MM.1S (cell line): ENCODE measurements at regions not wholly inside any gene's neighbourhood (a gene's known extent, or its start where the extent isn't known, plus 50 kb on each side); places are given as distances from the start of the nearest gene placed in this dataset.

ENCODE experiments used
- DNase-seq: peaks from one replicate; pipeline ENCODE4 v3.0.0-alpha.2; 2015
- H2AFZ ChIP-seq: fragments of 300-600 bp; sonication (generic); 2 replicates; pipeline ENCODE4 v1.6.0; 2016; ENCODE audit warnings: antibody characterized with exemption, low read length
- H3F3A ChIP-seq: fragments of 300-600 bp; sonication (generic); 2 replicates; pipeline ENCODE4 v1.6.1; 2016; ENCODE audit warnings: mild to moderate bottlenecking, antibody characterized with exemption, low read length, moderate library complexity, mixed read lengths; ENCODE audit not compliant: insufficient read depth
- H3K27ac ChIP-seq: fragments of 300-600 bp; sonication (generic); 2 replicates; pipeline ENCODE4 v1.5.1; 2016; ENCODE audit warnings: mild to moderate bottlenecking, low read length
- H3K27me3 ChIP-seq: fragments of 300-600 bp; sonication (generic); replicated peaks from 2 replicates; pipeline ENCODE4 v1.6.0; 2016; ENCODE audit warnings: low read length; ENCODE audit not compliant: insufficient read depth
- H3K36me3 ChIP-seq: fragments of 300-600 bp; sonication (generic); replicated peaks from 2 replicates; pipeline ENCODE4 v1.6.1; 2016; ENCODE audit warnings: mild to moderate bottlenecking, low read length, mixed read lengths; ENCODE audit not compliant: insufficient read depth
- H3K4me1 ChIP-seq: fragments of 300-600 bp; sonication (generic); 2 replicates; pipeline ENCODE4 v1.6.1; 2016; ENCODE audit warnings: low read length, mixed read lengths
- H3K4me2 ChIP-seq: fragments of 300-600 bp; sonication (generic); 2 replicates; pipeline ENCODE4 v1.6.0; 2016; ENCODE audit warnings: low read depth, low read length
- H3K4me3 ChIP-seq: fragments of 300-600 bp; sonication (generic); 2 replicates; pipeline ENCODE4 v1.5.1; 2016; ENCODE audit warnings: low read length, mixed read lengths
- H3K79me2 ChIP-seq: fragments of 300-600 bp; sonication (generic); 2 replicates; pipeline ENCODE4 v1.6.1; 2016; ENCODE audit warnings: mixed run types, low read length, mixed read lengths
- H3K9ac ChIP-seq: fragments of 300-600 bp; sonication (generic); 2 replicates; pipeline ENCODE4 v1.6.1; 2016; ENCODE audit warnings: low read length, mixed read lengths
- H3K9me2 ChIP-seq: fragments of 300-600 bp; sonication (generic); replicated peaks from 2 replicates; pipeline ENCODE4 v1.6.1; 2016; ENCODE audit warnings: mild to moderate bottlenecking, low read length, mixed read lengths; ENCODE audit not compliant: insufficient read depth
- H3K9me3 ChIP-seq: fragments of 300-600 bp; sonication (generic); replicated peaks from 2 replicates; pipeline ENCODE4 v1.6.1; 2016; ENCODE audit warnings: mild to moderate bottlenecking, low read length, mixed read lengths; ENCODE audit not compliant: insufficient read depth
- H4K20me1 ChIP-seq: fragments of 300-600 bp; sonication (generic); 2 replicates; pipeline ENCODE4 v1.6.1; 2016; ENCODE audit warnings: mild to moderate bottlenecking, low read length, moderate library complexity, mixed read lengths; ENCODE audit not compliant: insufficient read depth
- EZH2 ChIP-seq: fragments of 300-600 bp; sonication (generic); optimal IDR thresholded peaks from 2 replicates; pipeline ENCODE3; 2017; ENCODE audit warnings: low read depth, mild to moderate bottlenecking, antibody characterized with exemption, low read length, mixed read lengths
- EZH2phosphoT487 ChIP-seq: fragments of 300-600 bp; sonication (generic); IDR thresholded peaks from 2 replicates; pipeline ENCODE4 v1.6.1; 2018; ENCODE audit warnings: antibody characterized with exemption, low read length
- TF ChIP-seq, protein P1 (sequence below): fragments of 300-600 bp; sonication (generic); IDR thresholded peaks from 2 replicates; pipeline ENCODE4 v1.5.1; 2016; ENCODE audit warnings: antibody characterized with exemption, low read length, mixed read lengths

GRCh38 chr5:162711244-162711643 lies 643.7 kb downstream of the GABRG2 start:
- no peak overlapping the region for H2AFZ ChIP-seq
- H3K4me2 ChIP-seq, result no peak overlapping the region
- H3K4me1 ChIP-seq, result no peaks in the 10 kb centered on the region
- H3K27ac ChIP-seq, result no peak overlapping the region
- H4K20me1 ChIP-seq, result no peaks in the 10 kb centered on the region
- H3K79me2 ChIP-seq, result no peaks in the 10 kb centered on the region
- no peaks in the 10 kb centered on the region for H3K27me3 ChIP-seq
- TF ChIP-seq, protein P1, sequence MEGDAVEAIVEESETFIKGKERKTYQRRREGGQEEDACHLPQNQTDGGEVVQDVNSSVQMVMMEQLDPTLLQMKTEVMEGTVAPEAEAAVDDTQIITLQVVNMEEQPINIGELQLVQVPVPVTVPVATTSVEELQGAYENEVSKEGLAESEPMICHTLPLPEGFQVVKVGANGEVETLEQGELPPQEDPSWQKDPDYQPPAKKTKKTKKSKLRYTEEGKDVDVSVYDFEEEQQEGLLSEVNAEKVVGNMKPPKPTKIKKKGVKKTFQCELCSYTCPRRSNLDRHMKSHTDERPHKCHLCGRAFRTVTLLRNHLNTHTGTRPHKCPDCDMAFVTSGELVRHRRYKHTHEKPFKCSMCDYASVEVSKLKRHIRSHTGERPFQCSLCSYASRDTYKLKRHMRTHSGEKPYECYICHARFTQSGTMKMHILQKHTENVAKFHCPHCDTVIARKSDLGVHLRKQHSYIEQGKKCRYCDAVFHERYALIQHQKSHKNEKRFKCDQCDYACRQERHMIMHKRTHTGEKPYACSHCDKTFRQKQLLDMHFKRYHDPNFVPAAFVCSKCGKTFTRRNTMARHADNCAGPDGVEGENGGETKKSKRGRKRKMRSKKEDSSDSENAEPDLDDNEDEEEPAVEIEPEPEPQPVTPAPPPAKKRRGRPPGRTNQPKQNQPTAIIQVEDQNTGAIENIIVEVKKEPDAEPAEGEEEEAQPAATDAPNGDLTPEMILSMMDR, result no peak
- no peak for TF ChIP-seq EZH2phosphoT487
- TF ChIP-seq EZH2, result no peak
- H3K9me2 ChIP-seq, result no peaks in the 10 kb centered on the region
- no peaks in the 10 kb centered on the region for H3K36me3 ChIP-seq
- H3K9ac ChIP-seq, result no peak overlapping the region
- DNase-seq, result no peak
- no peaks in the 10 kb centered on the region for H3K9me3 ChIP-seq
- no peak overlapping the region for H3K4me3 ChIP-seq
- no peaks in the 10 kb centered on the region for H3F3A ChIP-seq

GRCh38 chr5:162719720-162720119 lies 652.1 kb downstream of the GABRG2 start:
- no peak for DNase-seq
- no peaks in the 10 kb centered on the region for H3K27me3 ChIP-seq
- no peaks in the 10 kb centered on the region for H3K36me3 ChIP-seq
- no peaks in the 10 kb centered on the region for H4K20me1 ChIP-seq
- no peak for TF ChIP-seq EZH2phosphoT487
- TF ChIP-seq EZH2, result no peak
- TF ChIP-seq, protein P1, result no peak
- no peak overlapping the region for H2AFZ ChIP-seq
- H3F3A ChIP-seq, result no peaks in the 10 kb centered on the region
- H3K9ac ChIP-seq, result no peak overlapping the region
- no peaks in the 10 kb centered on the region for H3K9me2 ChIP-seq
- H3K27ac ChIP-seq, result no peak overlapping the region
- no peaks in the 10 kb centered on the region for H3K79me2 ChIP-seq
- H3K4me3 ChIP-seq, result no peak overlapping the region
- H3K4me1 ChIP-seq, result no peaks in the 10 kb centered on the region
- H3K9me3 ChIP-seq, result no peaks in the 10 kb centered on the region
- no peak overlapping the region for H3K4me2 ChIP-seq

GRCh38 chr5:162721125-162721524 lies 653.6 kb downstream of the GABRG2 start:
- H3K4me3 ChIP-seq, result no peak overlapping the region
- H3K9me3 ChIP-seq, result no peaks in the 10 kb centered on the region
- no peaks in the 10 kb centered on the region for H3F3A ChIP-seq
- H3K9ac ChIP-seq, result no peak overlapping the region
- H3K27me3 ChIP-seq, result no peaks in the 10 kb centered on the region
- H3K4me2 ChIP-seq, result no peak overlapping the region
- no peak overlapping the region for H2AFZ ChIP-seq
- no peaks in the 10 kb centered on the region for H4K20me1 ChIP-seq
- no peak for DNase-seq
- TF ChIP-seq, protein P1, result no peak
- TF ChIP-seq EZH2 (no peak), EZH2phosphoT487 (no peak)
- H3K27ac ChIP-seq, result no peak overlapping the region
- no peaks in the 10 kb centered on the region for H3K9me2 ChIP-seq
- H3K36me3 ChIP-seq, result no peaks in the 10 kb centered on the region
- no peaks in the 10 kb centered on the region for H3K79me2 ChIP-seq
- no peaks in the 10 kb centered on the region for H3K4me1 ChIP-seq
